ENCODE measurements at regions not wholly inside any gene's neighbourhood (a gene's known extent, or its start where the extent isn't known, plus 50 kb on each side); places are given as distances from the start of the nearest gene placed in this dataset.

DNA sequence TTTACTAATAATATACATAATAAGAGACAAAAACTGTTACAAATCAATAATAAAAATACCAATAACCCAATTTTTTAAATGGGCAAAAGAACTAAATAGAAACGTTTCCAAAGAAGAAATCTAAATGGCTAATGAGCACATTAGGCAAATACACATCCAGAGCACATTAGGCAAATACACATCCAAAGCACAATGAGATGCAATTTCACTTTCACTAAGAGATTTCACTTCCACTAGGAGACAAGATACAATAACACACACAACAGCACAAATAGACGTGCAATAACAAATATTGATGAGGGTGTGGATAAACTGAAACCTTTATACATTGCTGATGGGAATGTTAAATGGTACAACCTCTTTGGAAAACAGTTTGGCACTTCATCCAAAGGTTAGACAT lies 250.7 kb downstream of the ARAP2 start:
- TF ChIP-seq GATA3 (IDR thresholded peaks at IDR 0.05; ENCODE audit: low read depth, low read length) (no peak), GATA2 (IDR thresholded peaks at IDR 0.05; ENCODE audit: low read depth, low read length) (no peak)

Measured in SH-SY5Y (cell line).